DND-41 (cell line): ENCODE measurements at regions not wholly inside any gene's neighbourhood (a gene's known extent, or its start where the extent isn't known, plus 50 kb on each side); places are given as distances from the start of the nearest gene placed in this dataset.

ENCODE experiments used
- EZH2 ChIP-seq: IDR thresholded peaks from 3 replicates; pipeline ENCODE4 v1.6.1; 2012; ENCODE audit warnings: borderline replicate concordance, low read depth, mild to moderate bottlenecking, moderate library complexity, low read length, inconsistent platforms; ENCODE audit not compliant: severe bottlenecking
- TF ChIP-seq, protein P1 (sequence below): IDR thresholded peaks from 2 replicates; pipeline ENCODE4 v1.5.1; 2012; ENCODE audit warnings: borderline replicate concordance, low read length, moderate library complexity, mild to moderate bottlenecking; ENCODE audit not compliant: poor library complexity, severe bottlenecking; ENCODE audit errors: extremely low read depth

GRCh38 chr5:54757541-54757940 lies 227.9 kb downstream of the ESM1 start:
- no peak for TF ChIP-seq EZH2
- TF ChIP-seq, protein P1, sequence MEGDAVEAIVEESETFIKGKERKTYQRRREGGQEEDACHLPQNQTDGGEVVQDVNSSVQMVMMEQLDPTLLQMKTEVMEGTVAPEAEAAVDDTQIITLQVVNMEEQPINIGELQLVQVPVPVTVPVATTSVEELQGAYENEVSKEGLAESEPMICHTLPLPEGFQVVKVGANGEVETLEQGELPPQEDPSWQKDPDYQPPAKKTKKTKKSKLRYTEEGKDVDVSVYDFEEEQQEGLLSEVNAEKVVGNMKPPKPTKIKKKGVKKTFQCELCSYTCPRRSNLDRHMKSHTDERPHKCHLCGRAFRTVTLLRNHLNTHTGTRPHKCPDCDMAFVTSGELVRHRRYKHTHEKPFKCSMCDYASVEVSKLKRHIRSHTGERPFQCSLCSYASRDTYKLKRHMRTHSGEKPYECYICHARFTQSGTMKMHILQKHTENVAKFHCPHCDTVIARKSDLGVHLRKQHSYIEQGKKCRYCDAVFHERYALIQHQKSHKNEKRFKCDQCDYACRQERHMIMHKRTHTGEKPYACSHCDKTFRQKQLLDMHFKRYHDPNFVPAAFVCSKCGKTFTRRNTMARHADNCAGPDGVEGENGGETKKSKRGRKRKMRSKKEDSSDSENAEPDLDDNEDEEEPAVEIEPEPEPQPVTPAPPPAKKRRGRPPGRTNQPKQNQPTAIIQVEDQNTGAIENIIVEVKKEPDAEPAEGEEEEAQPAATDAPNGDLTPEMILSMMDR, result no peak
